MM.1S (cell line): ENCODE measurements at regions not wholly inside any gene's neighbourhood (a gene's known extent, or its start where the extent isn't known, plus 50 kb on each side); places are given as distances from the start of the nearest gene placed in this dataset.

Experiments
- DNase-seq: peaks from one replicate; pipeline ENCODE4 v3.0.0-alpha.2; 2015
- H2AFZ ChIP-seq: fragments of 300-600 bp; sonication (generic); 2 replicates; pipeline ENCODE4 v1.6.0; 2016; ENCODE audit warnings: antibody characterized with exemption, low read length
- H3F3A ChIP-seq: fragments of 300-600 bp; sonication (generic); 2 replicates; pipeline ENCODE4 v1.6.1; 2016; ENCODE audit warnings: mild to moderate bottlenecking, antibody characterized with exemption, low read length, moderate library complexity, mixed read lengths; ENCODE audit not compliant: insufficient read depth
- H3K27ac ChIP-seq: fragments of 300-600 bp; sonication (generic); 2 replicates; pipeline ENCODE4 v1.5.1; 2016; ENCODE audit warnings: mild to moderate bottlenecking, low read length
- H3K27me3 ChIP-seq: fragments of 300-600 bp; sonication (generic); replicated peaks from 2 replicates; pipeline ENCODE4 v1.6.0; 2016; ENCODE audit warnings: low read length; ENCODE audit not compliant: insufficient read depth
- H3K36me3 ChIP-seq: fragments of 300-600 bp; sonication (generic); replicated peaks from 2 replicates; pipeline ENCODE4 v1.6.1; 2016; ENCODE audit warnings: mild to moderate bottlenecking, low read length, mixed read lengths; ENCODE audit not compliant: insufficient read depth
- H3K4me1 ChIP-seq: fragments of 300-600 bp; sonication (generic); 2 replicates; pipeline ENCODE4 v1.6.1; 2016; ENCODE audit warnings: low read length, mixed read lengths
- H3K4me2 ChIP-seq: fragments of 300-600 bp; sonication (generic); 2 replicates; pipeline ENCODE4 v1.6.0; 2016; ENCODE audit warnings: low read depth, low read length
- H3K4me3 ChIP-seq: fragments of 300-600 bp; sonication (generic); 2 replicates; pipeline ENCODE4 v1.5.1; 2016; ENCODE audit warnings: low read length, mixed read lengths
- H3K79me2 ChIP-seq: fragments of 300-600 bp; sonication (generic); 2 replicates; pipeline ENCODE4 v1.6.1; 2016; ENCODE audit warnings: mixed run types, low read length, mixed read lengths
- H3K9ac ChIP-seq: fragments of 300-600 bp; sonication (generic); 2 replicates; pipeline ENCODE4 v1.6.1; 2016; ENCODE audit warnings: low read length, mixed read lengths
- H3K9me2 ChIP-seq: fragments of 300-600 bp; sonication (generic); replicated peaks from 2 replicates; pipeline ENCODE4 v1.6.1; 2016; ENCODE audit warnings: mild to moderate bottlenecking, low read length, mixed read lengths; ENCODE audit not compliant: insufficient read depth
- H3K9me3 ChIP-seq: fragments of 300-600 bp; sonication (generic); replicated peaks from 2 replicates; pipeline ENCODE4 v1.6.1; 2016; ENCODE audit warnings: mild to moderate bottlenecking, low read length, mixed read lengths; ENCODE audit not compliant: insufficient read depth
- H4K20me1 ChIP-seq: fragments of 300-600 bp; sonication (generic); 2 replicates; pipeline ENCODE4 v1.6.1; 2016; ENCODE audit warnings: mild to moderate bottlenecking, low read length, moderate library complexity, mixed read lengths; ENCODE audit not compliant: insufficient read depth
- EZH2 ChIP-seq: fragments of 300-600 bp; sonication (generic); optimal IDR thresholded peaks from 2 replicates; pipeline ENCODE3; 2017; ENCODE audit warnings: low read depth, mild to moderate bottlenecking, antibody characterized with exemption, low read length, mixed read lengths
- EZH2phosphoT487 ChIP-seq: fragments of 300-600 bp; sonication (generic); IDR thresholded peaks from 2 replicates; pipeline ENCODE4 v1.6.1; 2018; ENCODE audit warnings: antibody characterized with exemption, low read length
- TF ChIP-seq, protein P1 (sequence below): fragments of 300-600 bp; sonication (generic); IDR thresholded peaks from 2 replicates; pipeline ENCODE4 v1.5.1; 2016; ENCODE audit warnings: antibody characterized with exemption, low read length, mixed read lengths

DNA sequence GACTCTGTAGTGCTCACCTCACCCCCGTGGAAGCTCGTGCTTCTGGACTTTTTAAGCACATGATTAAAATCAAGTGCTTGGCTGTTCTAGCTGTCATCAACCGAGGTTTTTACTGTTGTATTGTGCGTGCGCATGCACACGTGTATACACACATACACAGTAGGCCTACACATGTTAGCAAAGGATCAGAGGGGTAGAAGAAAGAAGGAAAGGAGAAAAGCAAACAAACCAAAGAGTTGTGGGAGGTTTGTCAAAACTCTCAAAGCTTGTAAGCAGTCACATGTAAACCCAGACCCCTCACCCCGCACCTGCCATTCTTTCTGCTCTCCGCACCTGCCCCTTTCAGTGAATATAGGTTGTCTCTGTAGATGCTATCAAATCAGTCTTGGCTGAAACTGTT lies 311.8 kb downstream of the HS3ST1 start:
- H3K36me3 ChIP-seq = no peaks in the 10 kb centered on the region

DNA sequence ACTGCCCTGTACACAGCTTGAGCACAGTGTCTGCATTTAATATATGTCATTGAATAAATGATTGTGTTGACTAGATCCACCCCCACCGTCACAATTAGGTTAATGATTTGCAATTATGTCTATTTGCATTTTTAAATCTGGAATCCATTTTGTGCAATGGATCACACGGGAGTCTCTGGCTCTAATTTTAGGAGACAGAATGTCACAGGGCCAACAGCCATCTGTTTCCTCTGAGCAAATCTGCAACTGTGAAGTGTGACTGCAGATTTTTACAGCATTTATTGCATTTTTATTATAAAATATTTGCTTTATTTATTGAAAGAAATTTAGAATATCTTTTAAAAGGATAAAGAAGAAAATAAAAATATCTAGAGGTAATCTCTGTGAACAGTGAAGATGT lies 316.8 kb downstream of the HS3ST1 start:
- H3F3A ChIP-seq = no peaks in the 10 kb centered on the region
- no peak overlapping the region for H3K4me3 ChIP-seq
- no peaks in the 10 kb centered on the region for H3K27me3 ChIP-seq
- H3K9me3 ChIP-seq = no peaks in the 10 kb centered on the region
- DNase-seq = no peak
- no peaks in the 10 kb centered on the region for H4K20me1 ChIP-seq
- no peak overlapping the region for H3K4me2 ChIP-seq
- no peak overlapping the region for H3K9ac ChIP-seq
- H3K27ac ChIP-seq = no peak overlapping the region
- 0 out of 2 replicates have a peak, but pooled peaks cover under 1% of the 10 kb centered on the region for H3K4me1 ChIP-seq
- no peaks in the 10 kb centered on the region for H3K9me2 ChIP-seq
- no peaks in the 10 kb centered on the region for H3K36me3 ChIP-seq
- no peaks in the 10 kb centered on the region for H3K79me2 ChIP-seq
- no peak for TF ChIP-seq EZH2phosphoT487
- TF ChIP-seq, protein P1, sequence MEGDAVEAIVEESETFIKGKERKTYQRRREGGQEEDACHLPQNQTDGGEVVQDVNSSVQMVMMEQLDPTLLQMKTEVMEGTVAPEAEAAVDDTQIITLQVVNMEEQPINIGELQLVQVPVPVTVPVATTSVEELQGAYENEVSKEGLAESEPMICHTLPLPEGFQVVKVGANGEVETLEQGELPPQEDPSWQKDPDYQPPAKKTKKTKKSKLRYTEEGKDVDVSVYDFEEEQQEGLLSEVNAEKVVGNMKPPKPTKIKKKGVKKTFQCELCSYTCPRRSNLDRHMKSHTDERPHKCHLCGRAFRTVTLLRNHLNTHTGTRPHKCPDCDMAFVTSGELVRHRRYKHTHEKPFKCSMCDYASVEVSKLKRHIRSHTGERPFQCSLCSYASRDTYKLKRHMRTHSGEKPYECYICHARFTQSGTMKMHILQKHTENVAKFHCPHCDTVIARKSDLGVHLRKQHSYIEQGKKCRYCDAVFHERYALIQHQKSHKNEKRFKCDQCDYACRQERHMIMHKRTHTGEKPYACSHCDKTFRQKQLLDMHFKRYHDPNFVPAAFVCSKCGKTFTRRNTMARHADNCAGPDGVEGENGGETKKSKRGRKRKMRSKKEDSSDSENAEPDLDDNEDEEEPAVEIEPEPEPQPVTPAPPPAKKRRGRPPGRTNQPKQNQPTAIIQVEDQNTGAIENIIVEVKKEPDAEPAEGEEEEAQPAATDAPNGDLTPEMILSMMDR = no peak
- no peak for TF ChIP-seq EZH2
- H2AFZ ChIP-seq = no peak overlapping the region

More for the DNA sequence above, 311.8 kb downstream of the HS3ST1 start:
- no peaks in the 10 kb centered on the region for H3K27me3 ChIP-seq
- DNase-seq = no peak
- no peak overlapping the region for H3K9ac ChIP-seq
- no peak overlapping the region for H2AFZ ChIP-seq
- H3K4me3 ChIP-seq = no peak overlapping the region
- H4K20me1 ChIP-seq = no peaks in the 10 kb centered on the region
- no peaks in the 10 kb centered on the region for H3K9me3 ChIP-seq
- no peak overlapping the region for H3K27ac ChIP-seq
- H3K9me2 ChIP-seq = no peaks in the 10 kb centered on the region
- no peaks in the 10 kb centered on the region for H3F3A ChIP-seq
- H3K79me2 ChIP-seq = no peaks in the 10 kb centered on the region
- TF ChIP-seq EZH2phosphoT487 = no peak
- H3K4me2 ChIP-seq = no peak overlapping the region
- H3K4me1 ChIP-seq = no peaks in the 10 kb centered on the region

DNA sequence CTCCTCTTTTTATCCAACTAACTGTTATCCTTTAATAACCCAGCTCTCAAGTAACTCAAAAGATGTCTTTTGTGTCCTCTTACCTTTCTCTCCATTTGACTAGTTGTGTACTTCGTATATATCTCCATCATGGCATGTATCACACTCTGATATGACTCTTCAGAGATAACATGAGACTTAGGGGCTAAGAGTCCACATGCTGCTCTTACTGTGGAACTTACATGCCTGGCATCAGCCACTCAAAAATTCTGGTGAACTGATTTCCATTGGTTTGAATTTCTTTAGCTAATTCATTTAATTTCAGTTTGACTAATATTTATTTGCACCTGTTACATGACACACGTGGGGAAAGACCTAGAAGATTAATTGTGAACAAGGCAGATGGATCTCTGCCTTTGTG lies 317.3 kb downstream of the HS3ST1 start:
- no peak for TF ChIP-seq EZH2
- TF ChIP-seq EZH2phosphoT487 = no peak
- TF ChIP-seq, protein P1 = no peak
- H3K9me2 ChIP-seq = no peaks in the 10 kb centered on the region
- H3K4me1 ChIP-seq = peaks cover 6% of the 10 kb centered on the region
- no peak overlapping the region for H3K4me2 ChIP-seq
- H3K27me3 ChIP-seq = no peaks in the 10 kb centered on the region
- no peak overlapping the region for H3K4me3 ChIP-seq
- H3F3A ChIP-seq = 0 out of 2 replicates have a peak, but pooled peaks cover under 1% of the 10 kb centered on the region
- no peak overlapping the region for H3K27ac ChIP-seq
- H3K9ac ChIP-seq = no peak overlapping the region
- H3K36me3 ChIP-seq = no peaks in the 10 kb centered on the region
- H4K20me1 ChIP-seq = no peaks in the 10 kb centered on the region
- H3K79me2 ChIP-seq = no peaks in the 10 kb centered on the region
- DNase-seq = no peak
- H3K9me3 ChIP-seq = no peaks in the 10 kb centered on the region
- H2AFZ ChIP-seq = no peak overlapping the region

DNA sequence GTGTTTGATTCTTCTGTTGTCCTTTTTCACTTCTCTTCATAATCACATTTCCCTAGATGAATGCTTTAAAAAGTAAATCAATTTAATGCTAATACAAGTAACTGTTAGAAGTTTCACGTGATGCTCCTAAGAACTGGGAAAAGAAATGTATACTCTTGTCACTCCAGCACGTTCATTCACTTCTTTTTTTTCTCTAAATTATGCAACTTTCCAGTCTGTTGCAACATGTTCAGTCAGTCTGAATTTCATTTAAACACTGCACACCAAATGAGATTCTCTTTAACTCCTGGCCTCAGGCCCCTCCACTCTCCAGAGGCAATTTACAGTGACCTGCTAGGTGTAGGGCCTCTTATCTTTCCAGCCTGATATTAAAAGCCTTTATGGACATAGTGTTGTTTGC lies 321.9 kb downstream of the HS3ST1 start:
- no peaks in the 10 kb centered on the region for H4K20me1 ChIP-seq
- no peak overlapping the region for H3K9ac ChIP-seq
- DNase-seq = no peak
- 0 out of 2 replicates have a peak, but pooled peaks cover 8% of the 10 kb centered on the region for H3F3A ChIP-seq
- H3K36me3 ChIP-seq = no peaks in the 10 kb centered on the region
- TF ChIP-seq, protein P1 = no peak
- no peak for TF ChIP-seq EZH2phosphoT487
- TF ChIP-seq EZH2 = no peak
- H3K4me1 ChIP-seq = peaks cover 16% of the 10 kb centered on the region
- H3K27ac ChIP-seq = no peak overlapping the region
- H3K4me3 ChIP-seq = no peak overlapping the region
- no peaks in the 10 kb centered on the region for H3K9me3 ChIP-seq
- H2AFZ ChIP-seq = no peak overlapping the region
- H3K79me2 ChIP-seq = no peaks in the 10 kb centered on the region
- no peak overlapping the region; the same call in 1 of the 2 replicates for H3K4me2 ChIP-seq
- no peaks in the 10 kb centered on the region for H3K9me2 ChIP-seq
- no peaks in the 10 kb centered on the region for H3K27me3 ChIP-seq
